SK-N-SH treated with all-trans-retinoic acid at 6 μM for 48 hours (cell line): ENCODE measurements at regions not wholly inside any gene's neighbourhood (a gene's known extent, or its start where the extent isn't known, plus 50 kb on each side); places are given as distances from the start of the nearest gene placed in this dataset.

Experiments used
- RARB ChIP-seq: fragments of 250-450 bp; sonication (Bioruptor Pico); IDR thresholded peaks from 2 replicates; pipeline ENCODE4 v1.8.0; 2021; ENCODE audit warnings: mild to moderate bottlenecking, moderate library complexity
- ZFP30 ChIP-seq: fragments of 450-650 bp; formaldehyde crosslinking; IDR thresholded peaks from 2 replicates; pipeline ENCODE4 v1.5.0; 2022; ENCODE audit warnings: mild to moderate bottlenecking, moderate library complexity
- ZNF565 ChIP-seq: fragments of 450-650 bp; formaldehyde crosslinking; conservative IDR thresholded peaks from 2 replicates; pipeline ENCODE4 v1.5.0; 2020; ENCODE audit warnings: low read depth, mild to moderate bottlenecking, moderate library complexity
- ZNF8 ChIP-seq: fragments of 450-650 bp; formaldehyde crosslinking; IDR thresholded peaks from 2 replicates; pipeline ENCODE4 v1.5.0; 2020; ENCODE audit warnings: mild to moderate bottlenecking, moderate library complexity

DNA sequence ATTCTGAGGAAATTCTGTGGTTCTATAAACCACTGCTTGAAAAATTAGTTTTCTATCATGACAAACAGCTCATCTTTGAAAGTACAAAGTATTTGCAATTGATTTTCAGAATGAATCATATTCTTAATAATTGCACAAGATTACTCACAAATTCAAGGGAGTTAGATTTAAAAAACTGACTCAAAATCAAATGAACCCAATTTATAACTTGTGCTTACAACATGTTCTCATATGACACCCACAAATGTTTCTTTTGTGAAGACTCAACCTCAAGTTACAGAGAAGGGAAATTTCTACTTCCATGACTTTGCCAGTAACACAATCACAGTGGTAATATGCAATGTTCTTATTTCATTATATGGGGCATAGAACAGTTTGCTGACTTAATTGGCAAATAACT lies 272.0 kb upstream of the ACTBL2 start:
- TF ChIP-seq ZFP30 (CRISPR knock-in tag) = no peak
- no peak for TF ChIP-seq ZNF8 (CRISPR knock-in tag)
- TF ChIP-seq RARB (CRISPR knock-in tag) = no peak
- no peak for TF ChIP-seq ZNF565
